BLaER1 (cell line): ENCODE measurements at regions not wholly inside any gene's neighbourhood (a gene's known extent, or its start where the extent isn't known, plus 50 kb on each side); places are given as distances from the start of the nearest gene placed in this dataset.
"Not testable (repeated sequence)": the region's sequence is repeated elsewhere in the genome, so short reads cannot be mapped to it uniquely, and the experiment has no call there.

ENCODE experiments used
- H3K27ac ChIP-seq: shearing (Covaris generic); formaldehyde crosslinking; 2 replicates; pipeline ENCODE4 v1.8.1; 2022
- H3K27me3 ChIP-seq: shearing (Covaris generic); formaldehyde crosslinking; 2 replicates; pipeline ENCODE4 v1.8.1; 2022
- H3K36me3 ChIP-seq: shearing (Covaris generic); formaldehyde crosslinking; 2 replicates; pipeline ENCODE4 v1.8.1; 2022
- H3K4me1 ChIP-seq: shearing (Covaris generic); formaldehyde crosslinking; 2 replicates; pipeline ENCODE4 v1.8.1; 2022
- H3K4me2 ChIP-seq: shearing (Covaris generic); formaldehyde crosslinking; 2 replicates; pipeline ENCODE4 v1.8.1; 2022
- H3K4me3 ChIP-seq: shearing (Covaris generic); formaldehyde crosslinking; 2 replicates; pipeline ENCODE4 v1.8.1; 2022
- H3K9ac ChIP-seq: shearing (Covaris generic); formaldehyde crosslinking; 2 replicates; pipeline ENCODE4 v1.8.1; 2022
- H3K9me3 ChIP-seq: shearing (Covaris generic); formaldehyde crosslinking; 2 replicates; pipeline ENCODE4 v1.8.1; 2022
- H4K20me1 ChIP-seq: shearing (Covaris generic); formaldehyde crosslinking; 2 replicates; pipeline ENCODE4 v1.8.1; 2022
- Cebpa-rat ChIP-seq: shearing (Covaris generic); IDR thresholded peaks from 2 replicates; pipeline ENCODE4 v1.8.1; 2022

GRCh38 chr5:159522841-159523240 lies 192.6 kb upstream of the IL12B start:
- no peak overlapping the region for H3K27ac ChIP-seq
- H4K20me1 ChIP-seq: no peaks in the 10 kb centered on the region
- H3K4me2 ChIP-seq: no peak overlapping the region
- H3K4me3 ChIP-seq: no peak overlapping the region
- H3K27me3 ChIP-seq: no peaks in the 10 kb centered on the region
- H3K9ac ChIP-seq: no peak overlapping the region
- no peaks in the 10 kb centered on the region for H3K9me3 ChIP-seq
- no peak for TF ChIP-seq Cebpa-rat
- H3K36me3 ChIP-seq: no peaks in the 10 kb centered on the region
- H3K4me1 ChIP-seq: peaks cover 10% of the 10 kb centered on the region

- H3K4me1 ChIP-seq: peaks cover 17% of the 10 kb centered on the region
- not testable (repeated sequence) for H3K4me2 ChIP-seq, H3K4me3 ChIP-seq, H3K36me3 ChIP-seq, H3K27ac ChIP-seq, H3K9me3 ChIP-seq, H3K27me3 ChIP-seq, H3K9ac ChIP-seq, H4K20me1 ChIP-seq
Observed at GRCh38 chr5:159524279-159524678, 194.0 kb upstream of the IL12B start.

GRCh38 chr5:159525117-159525516 lies 194.8 kb upstream of the IL12B start:
- Histone ChIP-seq H3K36me3 (no peaks in the 10 kb centered on the region), H4K20me1 (no peaks in the 10 kb centered on the region), H3K4me3 (no peak overlapping the region), H3K4me2 (no peak overlapping the region), H3K27ac (no peak overlapping the region), H3K27me3 (no peaks in the 10 kb centered on the region), H3K9ac (no peak overlapping the region), H3K9me3 (no peaks in the 10 kb centered on the region), H3K4me1 (peaks cover 17% of the 10 kb centered on the region)
- no peak for TF ChIP-seq Cebpa-rat

- Histone ChIP-seq H3K4me2 (peak overlapping the region; percentile 60), H3K9ac (0 out of 2 replicates have a peak overlapping the region, but pooled peaks have one; percentile 8), H3K9me3 (no peaks in the 10 kb centered on the region), H3K36me3 (no peaks in the 10 kb centered on the region), H3K27ac (no peak overlapping the region; the same call in 1 of the 2 replicates), H3K4me3 (no peak overlapping the region), H3K27me3 (no peaks in the 10 kb centered on the region), H4K20me1 (no peaks in the 10 kb centered on the region), H3K4me1 (peaks cover 17% of the 10 kb centered on the region)
- no peak for TF ChIP-seq Cebpa-rat
Observed at GRCh38 chr5:159527546-159528254, 197.4 kb upstream of the IL12B start.

GRCh38 chr5:159531554-159532105 lies 201.3 kb upstream of the IL12B start:
- Histone ChIP-seq H3K9me3 (no peaks in the 10 kb centered on the region), H3K4me1 (peaks cover 17% of the 10 kb centered on the region)
- no peak for TF ChIP-seq Cebpa-rat

GRCh38 chr5:159533197-159533596 lies 202.9 kb upstream of the IL12B start:
- Histone ChIP-seq H3K27me3 (no peaks in the 10 kb centered on the region), H3K9ac (no peak overlapping the region), H4K20me1 (no peaks in the 10 kb centered on the region), H3K4me2 (no peak overlapping the region), H3K4me1 (peaks cover 4% of the 10 kb centered on the region; the same call in 1 of the 2 replicates), H3K36me3 (no peaks in the 10 kb centered on the region), H3K4me3 (no peak overlapping the region), H3K27ac (no peak overlapping the region), H3K9me3 (no peaks in the 10 kb centered on the region)
- no peak for TF ChIP-seq Cebpa-rat

More at GRCh38 chr5:159531554-159532105, 201.3 kb upstream of the IL12B start:
- Histone ChIP-seq H4K20me1 (no peaks in the 10 kb centered on the region), H3K4me2 (no peak overlapping the region), H3K9ac (no peak overlapping the region), H3K4me3 (no peak overlapping the region), H3K27me3 (no peaks in the 10 kb centered on the region), H3K36me3 (no peaks in the 10 kb centered on the region), H3K27ac (no peak overlapping the region)

GRCh38 chr5:159536166-159536565 lies 205.9 kb upstream of the IL12B start:
- no peak overlapping the region for H3K27ac ChIP-seq
- H4K20me1 ChIP-seq: no peaks in the 10 kb centered on the region
- no peak for TF ChIP-seq Cebpa-rat
- H3K4me2 ChIP-seq: no peak overlapping the region
- no peaks in the 10 kb centered on the region for H3K27me3 ChIP-seq
- H3K9me3 ChIP-seq: no peaks in the 10 kb centered on the region
- H3K4me1 ChIP-seq: no peaks in the 10 kb centered on the region
- no peak overlapping the region for H3K4me3 ChIP-seq
- H3K36me3 ChIP-seq: no peaks in the 10 kb centered on the region
- H3K9ac ChIP-seq: no peak overlapping the region

- Histone ChIP-seq H3K9ac (no peak overlapping the region), H3K4me3 (no peak overlapping the region), H3K27ac (no peak overlapping the region), H3K36me3 (no peaks in the 10 kb centered on the region), H3K27me3 (no peaks in the 10 kb centered on the region), H3K4me2 (no peak overlapping the region), H3K9me3 (no peaks in the 10 kb centered on the region), H4K20me1 (no peaks in the 10 kb centered on the region), H3K4me1 (no peaks in the 10 kb centered on the region)
- no peak for TF ChIP-seq Cebpa-rat
Observed at GRCh38 chr5:159536646-159537045, 206.4 kb upstream of the IL12B start.

GRCh38 chr5:159539678-159540077 lies 209.4 kb upstream of the IL12B start:
- Histone ChIP-seq H3K4me2 (no peak overlapping the region), H3K27ac (no peak overlapping the region), H3K4me1 (no peaks in the 10 kb centered on the region), H3K9me3 (no peaks in the 10 kb centered on the region), H3K4me3 (no peak overlapping the region), H4K20me1 (no peaks in the 10 kb centered on the region), H3K27me3 (no peaks in the 10 kb centered on the region), H3K36me3 (no peaks in the 10 kb centered on the region), H3K9ac (no peak overlapping the region)
- no peak for TF ChIP-seq Cebpa-rat

GRCh38 chr5:159543326-159543725 lies 213.0 kb upstream of the IL12B start:
- no peak overlapping the region for H3K9ac ChIP-seq
- TF ChIP-seq Cebpa-rat: no peak
- no peak overlapping the region for H3K27ac ChIP-seq
- H3K27me3 ChIP-seq: no peaks in the 10 kb centered on the region
- no peaks in the 10 kb centered on the region for H3K36me3 ChIP-seq
- no peak overlapping the region for H3K4me3 ChIP-seq
- no peak overlapping the region for H3K4me2 ChIP-seq
- no peaks in the 10 kb centered on the region for H3K4me1 ChIP-seq
- peaks cover 14% of the 10 kb centered on the region for H3K9me3 ChIP-seq
- H4K20me1 ChIP-seq: no peaks in the 10 kb centered on the region

- Histone ChIP-seq H3K27ac (no peak overlapping the region), H3K9me3 (peaks cover 14% of the 10 kb centered on the region), H3K27me3 (no peaks in the 10 kb centered on the region), H3K36me3 (no peaks in the 10 kb centered on the region), H3K4me3 (no peak overlapping the region), H4K20me1 (no peaks in the 10 kb centered on the region), H3K4me1 (no peaks in the 10 kb centered on the region), H3K4me2 (no peak overlapping the region), H3K9ac (no peak overlapping the region)
- no peak for TF ChIP-seq Cebpa-rat
Observed at GRCh38 chr5:159545156-159545555, 214.9 kb upstream of the IL12B start.
